ENCODE measurements at regions not wholly inside any gene's neighbourhood (a gene's known extent, or its start where the extent isn't known, plus 50 kb on each side); places are given as distances from the start of the nearest gene placed in this dataset.
A peak's percentile ranks its signal among the peaks of the same experiment; 100 is the strongest.
"Not testable (repeated sequence)": the region's sequence is repeated elsewhere in the genome, so short reads cannot be mapped to it uniquely, and the experiment has no call there.

- DNase-seq (ENCODE audit: low spot score), result no peak
These were observed 608.5 kb upstream of the USP24 start for GRCh38 chr1:55823541-55824250.

GRCh38 chr1:55822891-55823290 lies 607.7 kb upstream of the USP24 start:
- DNase-seq (ENCODE audit: low spot score), result no peak

- DNase-seq (ENCODE audit: low spot score), result no peak
These were observed 606.1 kb upstream of the USP24 start for GRCh38 chr1:55821234-55821633.

DNA sequence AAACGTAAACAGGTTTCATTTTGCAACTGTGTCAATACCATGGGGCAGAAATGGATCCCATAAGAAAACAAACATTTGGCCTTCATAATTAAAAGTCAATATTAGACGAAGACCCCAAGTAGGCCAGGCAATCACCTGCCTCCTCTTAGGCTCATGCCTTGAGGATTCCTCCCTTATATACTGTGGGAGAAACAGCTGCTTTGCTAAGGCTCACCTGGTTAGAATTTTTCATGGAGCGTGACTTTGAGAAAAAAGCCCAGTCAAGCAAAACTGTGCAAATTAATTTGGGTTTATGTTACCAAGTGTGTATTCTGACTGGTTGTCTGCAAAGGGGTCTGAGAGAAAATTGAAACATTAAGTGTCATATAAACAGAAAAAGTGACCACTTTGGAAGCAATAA lies 605.3 kb upstream of the USP24 start:
- no peak for DNase-seq (ENCODE audit: low spot score)

DNA sequence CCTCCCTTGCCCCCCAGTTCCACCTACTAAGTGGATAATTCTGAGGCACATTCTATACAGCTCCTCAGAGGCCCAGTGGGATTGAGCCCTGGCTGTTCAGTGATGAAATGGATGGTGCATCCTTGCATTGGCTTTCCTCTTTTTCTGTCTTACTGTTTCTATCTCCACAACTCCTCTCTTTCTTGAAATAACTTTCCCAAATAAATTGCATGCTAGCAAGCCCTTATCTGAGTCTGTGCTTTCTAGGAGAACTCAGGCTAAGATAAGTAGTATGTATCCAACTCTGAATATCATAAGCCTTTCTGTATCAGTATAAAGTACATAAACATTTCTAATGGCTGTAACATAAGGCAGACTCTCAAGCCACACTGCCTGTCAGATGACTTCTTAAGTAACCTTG lies 603.8 kb upstream of the USP24 start:
- no peak for DNase-seq (ENCODE audit: low spot score)

DNA sequence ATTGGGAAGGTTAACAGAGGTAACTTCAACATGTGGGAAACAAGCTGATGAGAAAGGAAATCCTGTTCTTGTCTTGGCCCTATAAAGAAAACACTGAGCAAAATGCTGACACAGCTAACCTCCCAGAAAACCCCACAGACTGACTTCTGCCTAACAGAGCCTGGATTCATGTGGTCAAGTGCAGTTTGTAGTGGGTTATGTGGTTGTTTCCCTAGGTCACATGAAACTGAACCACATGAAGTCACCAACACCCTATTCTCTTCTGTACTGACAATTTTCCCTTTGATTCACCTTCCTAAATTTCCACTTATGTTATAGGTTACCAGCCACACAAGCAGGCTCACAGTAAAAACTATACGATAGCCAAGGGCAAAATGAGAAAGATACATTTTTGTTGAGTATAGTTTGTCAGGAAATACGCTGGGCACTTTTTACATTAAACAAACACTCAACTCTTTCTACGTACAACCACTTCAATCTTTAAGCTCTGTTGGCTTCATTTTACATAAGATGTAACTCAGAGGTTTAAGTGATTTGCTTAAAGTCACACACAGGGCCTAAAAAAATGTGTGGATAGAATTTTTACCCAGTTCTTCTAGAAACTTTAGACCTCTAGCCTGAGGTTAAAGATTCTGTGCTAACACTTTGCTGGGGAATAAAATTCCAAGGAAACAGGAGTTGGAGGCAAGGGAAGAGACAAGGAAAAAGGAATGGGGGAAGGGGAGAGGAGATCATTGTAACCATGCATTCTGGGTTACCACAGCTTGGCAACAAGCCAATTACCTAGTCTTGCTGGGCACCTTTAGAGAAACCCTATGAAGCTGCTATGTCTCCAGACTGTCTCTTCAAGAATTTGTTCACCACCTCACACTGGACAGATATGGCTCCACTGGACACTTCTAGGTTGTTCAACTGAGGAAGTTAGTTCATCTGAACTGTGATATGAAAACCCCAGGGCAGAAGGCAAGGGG lies 601.6 kb upstream of the USP24 start:
- peak; percentile 1 for DNase-seq (ENCODE audit: low spot score)

DNA sequence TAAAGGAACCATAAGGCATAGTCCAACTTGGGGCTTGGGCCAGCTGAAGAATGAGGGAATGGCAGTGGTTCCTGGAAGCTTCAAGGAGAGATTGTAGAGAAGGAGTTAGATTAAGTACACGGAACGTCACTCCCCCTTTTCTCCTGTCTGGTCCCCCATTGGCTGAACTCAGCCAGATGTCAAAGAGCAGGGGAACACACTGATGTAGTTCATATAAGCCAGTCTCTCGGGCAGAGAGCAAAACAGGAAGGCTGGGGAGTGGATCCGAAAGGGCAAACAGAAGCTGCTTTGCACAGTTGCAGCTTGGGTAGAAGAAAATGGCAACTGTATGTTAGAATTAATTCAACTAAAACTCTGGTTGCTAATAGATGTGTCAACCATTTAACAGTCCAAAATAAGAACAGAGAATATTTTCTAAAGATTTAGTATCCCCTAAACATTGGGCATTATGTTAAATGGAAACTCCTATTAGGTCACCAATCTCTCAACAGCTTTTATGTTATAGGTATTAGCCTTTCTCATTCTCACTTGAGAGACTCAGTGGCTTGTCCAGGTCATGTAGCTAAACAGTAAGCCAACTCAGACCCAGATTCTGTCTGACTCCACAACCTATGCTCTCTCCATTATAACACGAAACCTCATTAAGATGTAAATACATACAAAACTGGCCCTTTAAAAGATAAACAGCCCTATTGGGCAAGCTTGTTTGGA lies 600.7 kb upstream of the USP24 start:
- DNase-seq (ENCODE audit: low spot score), result no peak

GRCh38 chr1:55814967-55815366 lies 599.8 kb upstream of the USP24 start:
- no peak for DNase-seq (ENCODE audit: low spot score)

DNA sequence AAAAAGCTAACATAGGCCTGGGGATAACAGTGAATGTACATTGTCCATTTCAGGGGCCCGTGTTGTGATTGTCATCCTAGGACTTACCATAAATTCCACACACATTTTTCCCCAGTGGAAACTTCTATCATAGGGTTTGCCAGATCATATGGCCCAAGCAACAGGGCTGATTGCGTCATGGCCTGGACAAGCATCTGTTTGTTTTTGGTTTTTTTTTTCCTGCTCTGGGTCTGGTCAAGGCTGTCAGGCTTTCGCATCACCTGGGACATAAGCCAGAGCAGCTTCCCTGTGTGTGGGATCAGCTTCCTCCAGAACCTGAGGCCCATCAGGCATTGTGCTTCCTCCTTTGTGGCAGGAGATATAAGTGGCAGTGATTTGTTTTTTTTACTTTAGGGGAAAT lies 598.5 kb upstream of the USP24 start:
- DNase-seq (ENCODE audit: low spot score), result no peak

- DNase-seq (ENCODE audit: low spot score), result no peak
These were observed 597.1 kb upstream of the USP24 start for GRCh38 chr1:55812281-55812680.

DNA sequence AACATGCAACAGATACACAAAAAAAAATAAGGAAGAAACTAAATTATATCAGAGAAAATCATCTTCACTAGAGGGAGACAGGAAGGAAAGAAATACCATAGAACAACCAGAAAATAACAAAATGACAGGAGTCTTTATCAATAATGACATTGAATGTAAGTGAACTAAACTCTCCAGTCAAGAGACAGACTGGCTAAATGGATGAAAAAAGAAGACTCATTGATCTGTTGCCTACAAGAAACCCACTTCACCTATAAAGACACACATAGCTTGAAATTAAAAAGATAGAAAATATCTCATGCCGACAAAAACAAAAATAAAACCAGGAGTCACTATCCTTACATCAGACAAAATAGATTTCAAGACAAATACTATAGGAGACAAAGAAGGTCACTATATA lies 593.1 kb upstream of the USP24 start:
- DNase-seq (ENCODE audit: low spot score), result no peak

GRCh38 chr1:55803429-55803828 lies 588.3 kb upstream of the USP24 start:
- no peak for DNase-seq (ENCODE audit: low spot score)

DNA sequence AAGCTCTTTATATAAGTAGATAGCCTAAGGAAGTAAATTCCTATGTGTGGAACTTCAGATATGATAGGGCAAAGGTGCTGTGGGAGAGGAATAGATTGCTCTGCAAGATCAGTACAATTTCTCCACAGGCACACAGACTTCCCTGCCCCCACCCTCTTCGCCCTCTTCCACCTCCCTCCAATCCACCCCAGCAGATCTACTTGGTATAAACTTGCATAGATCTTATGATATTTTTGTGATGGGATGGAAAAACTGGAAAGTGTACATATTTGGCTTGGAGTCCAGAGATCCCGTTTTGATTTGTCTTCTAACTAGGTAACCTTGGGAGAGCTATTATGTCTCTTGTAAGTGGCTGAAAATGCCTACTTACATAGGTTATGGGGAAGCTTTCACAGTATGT lies 586.3 kb upstream of the USP24 start:
- no peak for DNase-seq (ENCODE audit: low spot score)

DNA sequence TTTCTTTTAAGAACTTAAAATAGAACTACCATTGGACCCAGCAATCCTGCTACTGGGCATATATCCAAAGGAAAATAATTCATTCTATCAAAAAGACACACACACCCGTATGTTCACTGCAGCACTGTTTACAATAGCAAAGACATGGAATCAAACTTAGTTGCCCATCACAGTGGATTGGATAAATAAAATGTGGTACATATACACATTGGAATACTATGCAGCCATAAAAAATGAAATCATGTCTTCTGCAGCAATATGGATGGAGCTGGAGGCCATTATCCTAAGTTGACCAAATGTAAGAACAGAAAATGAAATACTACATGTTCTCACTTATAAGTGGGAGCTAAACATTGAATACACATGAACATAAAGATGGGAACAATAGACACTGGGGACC lies 585.3 kb upstream of the USP24 start:
- DNase-seq (ENCODE audit: low spot score), result no peak

GRCh38 chr1:55793856-55794255 lies 578.7 kb upstream of the USP24 start:
- no peak for DNase-seq (ENCODE audit: low spot score)

GRCh38 chr1:55792870-55793269 lies 577.7 kb upstream of the USP24 start:
- no peak for DNase-seq (ENCODE audit: low spot score)

GRCh38 chr1:55789466-55789865 lies 574.3 kb upstream of the USP24 start:
- DNase-seq (ENCODE audit: low spot score), result no peak

GRCh38 chr1:55786396-55786795 lies 571.2 kb upstream of the USP24 start:
- DNase-seq (ENCODE audit: low spot score), result no peak

GRCh38 chr1:55784941-55785450 lies 569.8 kb upstream of the USP24 start:
- DNase-seq (ENCODE audit: low spot score), result not testable (repeated sequence)

DNA sequence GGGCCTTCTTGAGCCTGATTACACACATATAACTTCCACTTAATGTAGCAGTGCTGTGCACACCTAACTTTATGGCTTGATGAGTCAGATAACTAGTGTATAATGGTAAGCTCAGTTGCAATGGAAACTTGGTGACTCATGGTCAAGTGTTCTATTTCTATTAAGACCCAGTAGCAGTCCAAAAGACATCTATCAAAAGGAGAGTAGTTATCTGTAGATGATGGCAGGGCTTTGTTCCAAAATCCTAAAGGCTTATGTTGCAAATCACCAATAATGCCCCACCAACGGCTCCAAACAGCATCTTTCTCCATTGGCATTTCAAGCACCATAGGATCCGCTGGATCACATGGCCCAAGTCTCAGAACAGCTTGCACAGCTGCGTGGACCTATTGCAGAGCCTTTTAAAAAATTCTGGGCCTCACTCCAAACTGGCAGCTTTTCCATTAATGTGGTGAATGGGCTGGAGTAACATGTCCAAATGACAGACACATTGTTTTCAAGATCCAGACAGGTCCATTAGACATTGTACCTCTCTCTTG lies 566.8 kb upstream of the USP24 start:
- DNase-seq (ENCODE audit: low spot score), result no peak

GRCh38 chr1:55781003-55781402 lies 565.8 kb upstream of the USP24 start:
- no peak for DNase-seq (ENCODE audit: low spot score)

- no peak for DNase-seq (ENCODE audit: low spot score)
These were observed 562.4 kb upstream of the USP24 start for GRCh38 chr1:55777545-55777944.

Data from activated CD4-positive, alpha-beta T cell treated with anti-CD3 and anti-CD28 coated beads, Interleukin-2, Interleukin-4, amounts not matched to agents 100 ng/mL and 50 ng/mL, durations not matched to agents 16 hours and 8 hours (primary cell).